Body of pancreas (tissue), 4 donors: ENCODE measurements at regions not wholly inside any gene's neighbourhood (a gene's known extent, or its start where the extent isn't known, plus 50 kb on each side); places are given as distances from the start of the nearest gene placed in this dataset.

Experiments
- ATAC-seq: fragments of 150-250 bp; one replicate; pipeline ENCODE4 v1.9.1; 2016
- DNase-seq, 4 donors: peaks; one replicate each; pipeline ENCODE4 v3.0.0-alpha.2; 2019
- H3K27ac ChIP-seq, 4 donors: fragments of 200-600 bp; sonication (generic); 1 replicate in 3 of 4; 2 replicates in 1 of 4; pipeline versions ENCODE4 v1.5.1 to v1.6.1; 2016 to 2019; ENCODE audit warnings: mild to moderate bottlenecking in 1 of 4, mixed read lengths in 1 of 4, moderate library complexity in 1 of 4
- H3K27me3 ChIP-seq, 2 donors: fragments of 200-600 bp; sonication (generic); one replicate each; pipeline ENCODE4 v1.6.0; 2016; ENCODE audit warnings: mild to moderate bottlenecking in 1 of 2
- H3K36me3 ChIP-seq, 2 donors: fragments of 200-600 bp; sonication (generic); replicated peaks in 1 of 2; 2 replicates each; pipeline ENCODE4 v1.5.1; 2016; ENCODE audit warnings: low read depth in 2 of 2; ENCODE audit not compliant: insufficient read depth in 1 of 2
- H3K4me1 ChIP-seq: fragments of 200-600 bp; sonication (generic); one replicate; pipeline ENCODE4 v1.6.0; 2016
- H3K4me3 ChIP-seq, 2 donors: fragments of 200-600 bp; sonication (generic); 1 replicate in 1 of 2; 2 replicates in 1 of 2; pipeline ENCODE4 v1.5.1; 2016 to 2019
- H3K9me3 ChIP-seq, 3 donors: fragments of 200-600 bp; sonication (generic); 1 replicate in 2 of 3; 2 replicates in 1 of 3; pipeline ENCODE4 v1.5.1; 2016
- CTCF ChIP-seq, 7 experiments: fragments of 450-650 bp in 4 of 7; fragments of 200-600 bp in 3 of 7; sonication (generic) in 3 of 7; IDR thresholded peaks; one replicate each; pipeline ENCODE4 v1.5.1; 2016 to 2019; ENCODE audit warnings: antibody characterized with exemption in 7 of 7
- POLR2A ChIP-seq, 3 donors: fragments of 450-650 bp; IDR thresholded peaks; one replicate each; pipeline ENCODE4 v1.6.1; 2016; ENCODE audit warnings: antibody characterized with exemption in 3 of 3, mild to moderate bottlenecking in 2 of 3
- WGBS, 2 donors: methylation state at CpG; one replicate each; pipeline ENCODE4 v1.1.5; 2017; 5-methylcytosine and 5-hydroxymethylcytosine counted together
- intact Hi-C: fragments of 100-400 bp; cut with DNase I; formaldehyde crosslinking; loops from one replicate; pipeline ENCODE4 v1.15.1; 2023

- Histone ChIP-seq H3K4me1 (no peaks in the 10 kb centered on the region), H3K4me3 (no peak overlapping the region), H3K9me3 (peaks cover 0 to 4% (median 0%) of the 10 kb centered on the region in 3 donors), H3K27ac (no peak overlapping the region), H3K36me3 (no peaks in the 10 kb centered on the region), H3K27me3 (no peaks in the 10 kb centered on the region)
- TF ChIP-seq POLR2A (IDR thresholded peaks at IDR 0.05) (no peak), CTCF (IDR thresholded peaks at IDR 0.05) (no peak)
- intact Hi-C loops: no loop called here
- DNase-seq: no peak
- ATAC-seq: no peak
- whole genome bisulfite sequencing, 2 donors: 64 to 76% methylated on average over 4 of the region's 4 CpGs
Observed at GRCh38 chr18:24570716-24571115, 110.3 kb downstream of the HRH4 start.

GRCh38 chr18:24582771-24583170 is 122.3 kb downstream of the HRH4 start:
- Histone ChIP-seq H3K4me3 (no peak overlapping the region), H3K9me3 (no peaks in the 10 kb centered on the region), H3K36me3 (no peaks in the 10 kb centered on the region), H3K27me3 (peaks cover 0 to 3% of the 10 kb centered on the region in 2 donors), H3K27ac (no peak overlapping the region), H3K4me1 (no peaks in the 10 kb centered on the region)
- TF ChIP-seq POLR2A (IDR thresholded peaks at IDR 0.05) (no peak), CTCF (IDR thresholded peaks at IDR 0.05) (no peak)
- WGBS, 2 donors: 68 to 74% methylated on average over 5 of the region's 5 CpGs
- no peak for DNase-seq
- ATAC-seq: no peak
- intact Hi-C loops: no loop called here

- TF ChIP-seq CTCF (IDR thresholded peaks at IDR 0.05) (no peak), POLR2A (IDR thresholded peaks at IDR 0.05) (no peak)
- Histone ChIP-seq H3K4me3 (no peak overlapping the region), H3K27me3 (peaks cover 0 to 3% of the 10 kb centered on the region in 2 donors), H3K36me3 (no peaks in the 10 kb centered on the region), H3K4me1 (no peaks in the 10 kb centered on the region), H3K9me3 (no peaks in the 10 kb centered on the region), H3K27ac (no peak overlapping the region)
- ATAC-seq: no peak
- intact Hi-C loops: no loop called here
- WGBS, 2 donors: 79 to 84% methylated on average over 8 of the region's 8 CpGs
- no peak for DNase-seq
Observed at GRCh38 chr18:24584205-24584604, 123.8 kb downstream of the HRH4 start.

GRCh38 chr18:24584813-24585212 is 124.4 kb downstream of the HRH4 start:
- Histone ChIP-seq H3K27ac (no peak overlapping the region), H3K27me3 (peaks cover 0 to 3% of the 10 kb centered on the region in 2 donors), H3K4me1 (no peaks in the 10 kb centered on the region), H3K9me3 (no peaks in the 10 kb centered on the region), H3K4me3 (no peak overlapping the region), H3K36me3 (no peaks in the 10 kb centered on the region)
- intact Hi-C loops: no loop called here
- 48 to 61% methylated on average over 5 of the region's 5 CpGs for WGBS, 2 donors
- no peak for ATAC-seq
- DNase-seq: no peak
- TF ChIP-seq CTCF (IDR thresholded peaks at IDR 0.05): no peak
- TF ChIP-seq POLR2A (IDR thresholded peaks at IDR 0.05): no peak

GRCh38 chr18:24585996-24586566 is 125.6 kb downstream of the HRH4 start:
- Histone ChIP-seq H3K27ac (no peak overlapping the region), H3K36me3 (no peaks in the 10 kb centered on the region), H3K9me3 (no peaks in the 10 kb centered on the region), H3K4me3 (no peak overlapping the region), H3K27me3 (peaks cover 0 to 3% of the 10 kb centered on the region in 2 donors), H3K4me1 (no peaks in the 10 kb centered on the region)
- ATAC-seq (no peak), DNase-seq (no peak)
- 42 to 50% methylated on average over 6 of the region's 6 CpGs for WGBS, 2 donors
- intact Hi-C loops: no loop called here
- TF ChIP-seq POLR2A (IDR thresholded peaks at IDR 0.05) (no peak), CTCF (IDR thresholded peaks at IDR 0.05) (no peak)
